Natural killer cell (primary cell): ENCODE measurements at regions not wholly inside any gene's neighbourhood (a gene's known extent, or its start where the extent isn't known, plus 50 kb on each side); places are given as distances from the start of the nearest gene placed in this dataset.

Source experiments
- ATAC-seq, 3 donors: fragments of 150-1000 bp in 2 of 3; fragments of 200-7000 bp in 1 of 3; cut with Tn5 transposase; 1 replicate in 1 of 3; 2 replicates in 2 of 3; pipeline ENCODE4 v1.10.0; 2021; ENCODE audit warnings: mild to moderate bottlenecking in 2 of 3, moderate library complexity in 2 of 3
- DNase-seq, 2 donors: peaks; one replicate each; pipeline versions ENCODE4 v3.0.0 to v3.0.0-alpha.2; 2013 to 2021; ENCODE audit warnings: mixed read lengths in 1 of 2
- H3K27ac ChIP-seq: one replicate; pipeline ENCODE4 v1.5.1; 2013; ENCODE audit warnings: mild to moderate bottlenecking, low read length
- H3K27me3 ChIP-seq: one replicate; pipeline ENCODE4 v1.6.1; 2013; ENCODE audit warnings: low read length; ENCODE audit not compliant: control insufficient read depth, insufficient read depth
- H3K36me3 ChIP-seq: one replicate; pipeline ENCODE4 v1.6.1; 2013; ENCODE audit warnings: low read length; ENCODE audit not compliant: control insufficient read depth, insufficient read depth
- H3K4me1 ChIP-seq: one replicate; pipeline ENCODE4 v1.6.1; 2013; ENCODE audit warnings: low read length; ENCODE audit not compliant: control insufficient read depth, insufficient read depth
- H3K4me3 ChIP-seq: one replicate; pipeline ENCODE4 v1.5.1; 2013; ENCODE audit warnings: low read length
- H3K9me3 ChIP-seq: one replicate; pipeline ENCODE4 v1.6.1; 2013; ENCODE audit warnings: low read length; ENCODE audit not compliant: control insufficient read depth, insufficient read depth
- H3K27ac Mint-ChIP-seq, 2 donors: one replicate each; pipeline ENCODE4 v1.8.0; 2022; ENCODE audit warnings: mild to moderate bottlenecking in 2 of 2, mixed read lengths in 2 of 2, moderate library complexity in 1 of 2
- H3K27me3 Mint-ChIP-seq, 2 donors: one replicate each; pipeline ENCODE4 v1.8.0; 2022; ENCODE audit warnings: low read depth in 2 of 2, mixed read lengths in 2 of 2
- H3K36me3 Mint-ChIP-seq: one replicate; pipeline ENCODE4 v1.8.0; 2022; ENCODE audit warnings: mixed read lengths
- H3K4me1 Mint-ChIP-seq, 2 donors: one replicate each; pipeline ENCODE4 v1.8.0; 2022; ENCODE audit warnings: mixed read lengths in 2 of 2
- H3K4me3 Mint-ChIP-seq: one replicate; pipeline ENCODE4 v1.8.0; 2022; ENCODE audit warnings: mild to moderate bottlenecking, moderate library complexity, mixed read lengths
- H3K9me3 Mint-ChIP-seq, 2 donors: one replicate each; pipeline ENCODE4 v1.8.0; 2022; ENCODE audit warnings: mixed read lengths in 2 of 2
- WGBS: methylation state at CpG from one replicate; pipeline ENCODE4 v1.1.7; 2013; ENCODE audit warnings: missing lambda C conversion rate; ENCODE audit not compliant: insufficient coverage; 5-methylcytosine and 5-hydroxymethylcytosine counted together
- intact Hi-C: fragments of 100-400 bp; cut with micrococcal nuclease; formaldehyde crosslinking; loops from one replicate; pipeline ENCODE4 v1.14.2; 2022
- TF ChIP-seq, protein P1 (sequence below): fragments of 200-600 bp; IDR thresholded peaks from one replicate; pipeline ENCODE4 v1.8.0; 2022; ENCODE audit warnings: antibody characterized with exemption

DNA sequence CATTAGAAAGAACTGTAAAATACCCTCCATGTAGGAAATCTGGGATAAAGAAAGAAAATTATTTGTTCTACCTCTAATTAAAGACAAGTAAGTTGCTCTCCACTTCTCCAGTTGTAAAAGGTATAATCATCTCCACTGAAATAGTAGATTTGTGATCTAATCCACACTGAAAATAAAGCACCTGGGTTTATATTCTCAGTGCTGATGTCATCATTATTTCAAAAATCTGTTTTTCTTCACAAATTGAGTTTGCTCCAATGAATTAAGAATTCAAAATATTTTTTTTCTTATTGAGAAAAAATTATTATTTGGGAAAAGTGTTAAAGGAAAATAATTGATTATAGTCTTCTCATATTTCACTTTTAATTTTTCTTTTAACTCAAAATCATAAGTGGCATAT is 869.2 kb downstream of the SLC16A7 start:
- H3K4me1 Mint-ChIP-seq: no peaks in the 10 kb centered on the region
- TF ChIP-seq, protein P1, sequence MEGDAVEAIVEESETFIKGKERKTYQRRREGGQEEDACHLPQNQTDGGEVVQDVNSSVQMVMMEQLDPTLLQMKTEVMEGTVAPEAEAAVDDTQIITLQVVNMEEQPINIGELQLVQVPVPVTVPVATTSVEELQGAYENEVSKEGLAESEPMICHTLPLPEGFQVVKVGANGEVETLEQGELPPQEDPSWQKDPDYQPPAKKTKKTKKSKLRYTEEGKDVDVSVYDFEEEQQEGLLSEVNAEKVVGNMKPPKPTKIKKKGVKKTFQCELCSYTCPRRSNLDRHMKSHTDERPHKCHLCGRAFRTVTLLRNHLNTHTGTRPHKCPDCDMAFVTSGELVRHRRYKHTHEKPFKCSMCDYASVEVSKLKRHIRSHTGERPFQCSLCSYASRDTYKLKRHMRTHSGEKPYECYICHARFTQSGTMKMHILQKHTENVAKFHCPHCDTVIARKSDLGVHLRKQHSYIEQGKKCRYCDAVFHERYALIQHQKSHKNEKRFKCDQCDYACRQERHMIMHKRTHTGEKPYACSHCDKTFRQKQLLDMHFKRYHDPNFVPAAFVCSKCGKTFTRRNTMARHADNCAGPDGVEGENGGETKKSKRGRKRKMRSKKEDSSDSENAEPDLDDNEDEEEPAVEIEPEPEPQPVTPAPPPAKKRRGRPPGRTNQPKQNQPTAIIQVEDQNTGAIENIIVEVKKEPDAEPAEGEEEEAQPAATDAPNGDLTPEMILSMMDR: no peak
- ATAC-seq: no peak
- intact Hi-C loops: no loop called here
- H3K27me3 ChIP-seq: no peaks in the 10 kb centered on the region
- peaks cover 12 to 18% of the 10 kb centered on the region in 2 donors for H3K9me3 Mint-ChIP-seq
- no peak overlapping the region for H3K27ac Mint-ChIP-seq
- DNase-seq: no peak
- H3K36me3 ChIP-seq: no peaks in the 10 kb centered on the region
- H3K27me3 Mint-ChIP-seq: no peaks in the 10 kb centered on the region
- H3K4me3 ChIP-seq: no peak overlapping the region
- H3K27ac ChIP-seq: no peak overlapping the region
- H3K36me3 Mint-ChIP-seq: no peaks in the 10 kb centered on the region
- H3K9me3 ChIP-seq: no peaks in the 10 kb centered on the region
- no peaks in the 10 kb centered on the region for H3K4me1 ChIP-seq
- no peak overlapping the region for H3K4me3 Mint-ChIP-seq

DNA sequence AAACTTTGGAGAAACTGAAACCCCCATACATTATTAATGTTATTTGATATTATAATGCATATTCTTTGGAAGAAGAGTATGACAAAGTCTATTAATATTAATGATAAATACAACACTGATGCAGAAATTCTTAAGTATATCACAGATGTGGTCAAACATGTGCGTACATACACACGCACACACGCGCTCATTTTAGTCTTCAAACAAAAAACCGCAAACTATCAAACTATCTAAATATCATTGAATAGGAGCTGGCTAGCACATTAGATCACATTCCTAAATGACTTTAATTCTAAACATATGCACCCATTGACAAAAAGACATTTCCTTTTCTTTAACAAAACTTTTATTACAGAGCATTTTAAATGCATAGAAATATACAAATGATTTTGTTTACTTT is 872.7 kb downstream of the SLC16A7 start:
- intact Hi-C loops: no loop called here

DNA sequence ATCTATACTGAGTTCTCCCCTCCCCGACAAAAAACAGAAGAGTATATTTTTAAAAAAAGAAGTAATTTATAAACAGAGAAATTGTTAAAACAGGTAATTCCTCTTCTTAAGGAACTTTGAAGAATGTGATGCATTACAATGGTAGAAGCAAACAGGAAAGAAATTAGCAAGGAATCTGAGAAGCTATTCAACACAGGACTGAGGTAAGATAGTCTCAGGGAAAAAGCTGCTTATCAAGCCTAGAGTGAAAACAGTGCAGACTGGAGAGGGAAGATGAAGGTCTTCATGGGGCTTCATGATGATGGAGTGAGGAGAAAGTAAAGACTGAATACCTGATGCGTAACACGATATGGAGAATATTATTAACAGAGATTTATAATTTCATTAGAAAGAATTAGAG is 880.0 kb downstream of the SLC16A7 start:
- intact Hi-C loops: no loop called here
- Mint-ChIP-seq H3K4me3 (no peak overlapping the region), H3K27me3 (no peaks in the 10 kb centered on the region), H3K4me1 (no peaks in the 10 kb centered on the region), H3K27ac (no peak overlapping the region), H3K9me3 (peaks cover 11 to 18% of the 10 kb centered on the region in 2 donors), H3K36me3 (no peaks in the 10 kb centered on the region)
- no peaks in the 10 kb centered on the region for H3K27me3 ChIP-seq
- H3K27ac ChIP-seq: no peak overlapping the region
- DNase-seq: no peak
- H3K4me1 ChIP-seq: no peaks in the 10 kb centered on the region
- no peaks in the 10 kb centered on the region for H3K36me3 ChIP-seq
- H3K4me3 ChIP-seq: no peak overlapping the region
- no peak for ATAC-seq
- no CpG with 5 or more reads among the region's 3 CpGs for WGBS
- H3K9me3 ChIP-seq: no peaks in the 10 kb centered on the region
- TF ChIP-seq, protein P1: no peak

More for the DNA sequence above, 872.7 kb downstream of the SLC16A7 start:
- Mint-ChIP-seq H3K27ac (no peak overlapping the region), H3K4me1 (no peaks in the 10 kb centered on the region), H3K27me3 (no peaks in the 10 kb centered on the region), H3K9me3 (peaks cover 9 to 15% of the 10 kb centered on the region in 2 donors), H3K4me3 (no peak overlapping the region), H3K36me3 (no peaks in the 10 kb centered on the region)
- 95% methylated on average over 5 of the region's 5 CpGs for WGBS
- ATAC-seq (no peak), DNase-seq (no peak)
- Histone ChIP-seq H3K4me3 (no peak overlapping the region), H3K27ac (no peak overlapping the region), H3K27me3 (no peaks in the 10 kb centered on the region), H3K36me3 (no peaks in the 10 kb centered on the region), H3K4me1 (no peaks in the 10 kb centered on the region), H3K9me3 (no peaks in the 10 kb centered on the region)
- TF ChIP-seq, protein P1: no peak

DNA sequence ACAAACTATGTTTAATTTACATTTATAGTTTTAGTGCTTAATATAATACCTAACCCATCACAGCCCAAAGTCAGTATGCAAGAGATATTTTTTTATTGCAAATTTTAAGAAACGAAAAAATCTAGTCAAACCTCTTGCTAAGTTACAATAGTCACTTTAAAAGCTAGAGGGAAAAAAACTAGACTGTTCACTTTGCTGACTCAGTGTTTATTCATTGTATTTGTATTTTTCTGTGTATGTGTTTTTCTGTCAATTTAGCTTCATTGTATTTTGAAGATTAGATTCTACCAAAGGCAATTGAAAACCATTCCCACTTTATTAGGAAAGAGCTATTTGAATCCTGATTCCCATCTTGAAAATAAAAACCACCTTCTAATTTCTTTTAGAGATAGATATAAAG is 891.5 kb downstream of the SLC16A7 start:
- Histone ChIP-seq H3K9me3 (no peaks in the 10 kb centered on the region), H3K36me3 (no peaks in the 10 kb centered on the region), H3K27ac (no peak overlapping the region), H3K4me1 (no peaks in the 10 kb centered on the region), H3K27me3 (no peaks in the 10 kb centered on the region), H3K4me3 (no peak overlapping the region)
- intact Hi-C loops: no loop called here
- Mint-ChIP-seq H3K27ac (no peak overlapping the region), H3K9me3 (peaks cover 9 to 21% of the 10 kb centered on the region in 2 donors), H3K4me1 (no peaks in the 10 kb centered on the region), H3K27me3 (no peaks in the 10 kb centered on the region), H3K36me3 (no peaks in the 10 kb centered on the region), H3K4me3 (no peak overlapping the region)
- DNase-seq: no peak
- TF ChIP-seq, protein P1: no peak
- 50% methylated on average over 1 of the region's 1 CpG for WGBS
- no peak for ATAC-seq
